SKM-1 (cell line): ENCODE measurements at regions not wholly inside any gene's neighbourhood (a gene's known extent, or its start where the extent isn't known, plus 50 kb on each side); places are given as distances from the start of the nearest gene placed in this dataset.
"Not testable (repeated sequence)": the region's sequence is repeated elsewhere in the genome, so short reads cannot be mapped to it uniquely, and the experiment has no call there.

Experiments used
- DNase-seq: peaks from one replicate; lab custom pipeline; 2025; ENCODE audit not compliant: unreplicated experiment; lab: John Stamatoyannopoulos, UW

DNA sequence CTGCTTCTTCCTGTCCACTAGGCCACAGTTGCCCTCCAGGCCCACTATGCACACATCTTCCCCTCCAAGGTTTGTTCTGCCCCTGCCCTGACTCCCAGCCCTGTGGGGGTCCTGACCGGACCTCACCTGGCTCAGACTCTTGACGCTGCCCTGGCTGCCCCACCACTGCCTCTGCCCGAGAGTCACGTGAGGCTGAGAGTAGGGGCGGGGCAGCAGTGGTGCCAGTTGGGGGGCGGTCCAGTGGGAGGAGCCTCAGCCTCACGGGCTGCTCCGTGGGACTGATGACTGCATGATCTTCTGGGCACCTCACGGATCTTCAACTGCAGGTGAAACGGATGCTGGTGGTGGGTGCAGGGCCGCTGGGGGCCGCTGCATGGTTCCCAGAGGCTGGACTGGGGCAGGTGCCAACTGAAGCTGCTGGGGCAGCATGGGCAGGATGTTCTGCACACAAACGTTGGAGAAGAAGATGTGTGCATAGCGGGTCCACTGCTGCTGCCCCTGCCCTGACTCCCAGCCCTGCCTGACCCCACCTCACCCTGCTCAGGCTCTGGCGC, 77.6 kb downstream of the HHIPL2 start:
- not testable (repeated sequence) for DNase-seq

GRCh38 chr1:222466150-222466865, 81.6 kb downstream of the HHIPL2 start:
- no peak for DNase-seq

- peak; percentile 94 for DNase-seq
Observed at GRCh38 chr1:222465211-222466041, 82.5 kb downstream of the HHIPL2 start.

- peak; percentile 63 for DNase-seq
Observed at GRCh38 chr1:222464841-222465210, 83.1 kb downstream of the HHIPL2 start.

DNA sequence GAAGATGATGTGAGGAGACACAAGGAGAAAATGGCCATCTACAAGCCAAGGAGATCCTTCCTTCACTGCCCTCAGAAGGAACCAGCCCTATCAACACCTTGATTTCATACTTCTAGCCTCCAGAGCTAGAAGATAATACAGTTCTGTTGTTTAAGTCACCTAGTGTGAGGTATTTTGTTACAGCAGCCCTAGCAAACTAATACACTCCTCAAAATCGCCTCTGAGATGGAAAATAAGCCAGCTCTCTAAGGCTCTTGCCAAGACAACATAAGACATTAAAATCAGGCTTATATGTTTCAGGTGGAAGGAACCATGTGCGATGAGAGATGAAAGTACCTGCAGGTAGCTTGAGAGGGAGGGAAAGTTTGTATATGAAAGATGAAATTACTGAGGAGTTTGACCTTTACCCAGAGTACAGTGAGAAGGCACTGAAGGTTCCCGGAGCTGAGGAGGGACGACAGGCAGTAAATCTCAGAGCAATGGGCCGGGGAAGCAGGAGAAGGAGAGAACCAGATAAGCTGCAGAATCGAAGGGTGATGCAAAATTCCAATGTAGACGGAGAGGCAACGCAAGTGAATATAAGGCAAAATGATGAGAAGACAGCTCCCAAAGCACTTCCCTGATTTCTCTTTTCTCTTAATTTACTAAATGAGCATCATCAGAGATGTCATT, 84.7 kb downstream of the HHIPL2 start:
- DNase-seq = no peak

DNA sequence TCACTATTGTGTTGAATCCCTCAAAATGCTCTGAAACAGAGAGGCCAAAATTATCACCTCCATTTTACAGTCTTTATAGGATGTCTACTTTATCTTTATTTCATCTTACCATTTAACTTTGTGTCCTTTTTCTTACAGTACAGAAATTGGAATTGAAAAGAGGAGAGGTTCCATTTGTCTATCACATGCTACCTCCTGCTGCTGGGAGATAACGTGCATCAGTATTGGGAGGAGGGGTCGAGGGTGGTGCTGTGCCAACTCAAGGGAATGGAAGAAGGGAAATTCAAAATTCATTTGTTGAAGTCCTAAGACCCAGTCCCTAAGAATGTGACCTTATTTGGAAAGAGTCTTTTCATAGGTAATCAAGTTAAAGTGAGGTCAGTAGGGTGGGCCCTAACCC, 85.3 kb downstream of the HHIPL2 start:
- DNase-seq = no peak

DNA sequence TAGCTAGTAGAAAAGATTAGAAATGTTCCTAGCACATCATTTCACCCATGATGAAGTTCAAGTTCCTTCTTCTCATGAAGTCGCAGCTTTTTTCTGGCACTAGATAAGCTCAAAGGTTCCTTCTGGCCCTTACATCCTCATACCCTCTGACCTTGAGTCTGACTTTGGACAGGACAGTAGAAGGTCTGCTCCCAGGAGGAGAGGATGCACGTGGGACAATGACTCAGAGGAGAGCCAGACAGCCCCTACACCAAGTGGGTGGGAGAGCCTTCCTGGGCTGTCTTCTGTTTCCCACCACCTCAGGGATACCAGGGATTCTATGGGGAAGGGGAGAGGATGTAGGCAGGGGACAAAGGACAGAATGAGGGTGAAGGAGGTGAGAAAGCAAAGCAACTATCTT, 86.0 kb downstream of the HHIPL2 start:
- no peak for DNase-seq

GRCh38 chr1:222459652-222460051, 88.3 kb downstream of the HHIPL2 start:
- no peak for DNase-seq

GRCh38 chr1:222457513-222457912, 90.4 kb downstream of the HHIPL2 start:
- DNase-seq = no peak

- no peak for DNase-seq
Observed at GRCh38 chr1:222457084-222457483, 90.8 kb downstream of the HHIPL2 start.

- peak; percentile 98 for DNase-seq
Observed at GRCh38 chr1:222455188-222455879, 92.6 kb downstream of the HHIPL2 start.

- DNase-seq = no peak
Observed at GRCh38 chr1:222454782-222455181, 93.1 kb downstream of the HHIPL2 start.

- no peak for DNase-seq
Observed at GRCh38 chr1:222454186-222454585, 93.7 kb downstream of the HHIPL2 start.

- DNase-seq = no peak
Observed at GRCh38 chr1:222452031-222452430, 95.9 kb downstream of the HHIPL2 start.

GRCh38 chr1:222443566-222443965, 104.3 kb downstream of the HHIPL2 start:
- no peak for DNase-seq

DNA sequence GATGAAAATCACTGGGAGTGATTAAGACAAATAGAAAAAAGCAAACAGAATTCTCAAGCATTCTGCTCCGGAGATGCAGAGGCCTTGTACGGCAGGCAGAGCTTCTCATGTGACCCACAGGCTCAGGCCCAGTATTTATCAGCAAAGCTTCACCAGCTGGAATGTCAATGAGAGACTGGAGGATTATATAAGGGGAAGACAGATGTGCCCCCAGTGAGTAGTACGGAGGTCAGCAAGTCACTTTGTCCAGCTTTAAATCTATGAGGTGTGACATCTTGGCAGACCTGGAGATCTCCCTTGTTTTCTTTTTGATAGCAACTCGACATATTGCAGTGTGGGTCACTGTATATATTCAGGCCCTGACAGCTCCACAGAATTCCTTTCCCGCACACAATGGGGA, 106.8 kb downstream of the HHIPL2 start:
- DNase-seq = no peak

- DNase-seq = no peak
Observed at GRCh38 chr1:222424826-222425225, 123.1 kb downstream of the HHIPL2 start.

GRCh38 chr1:222421380-222421779, 126.5 kb downstream of the HHIPL2 start:
- DNase-seq = no peak

DNA sequence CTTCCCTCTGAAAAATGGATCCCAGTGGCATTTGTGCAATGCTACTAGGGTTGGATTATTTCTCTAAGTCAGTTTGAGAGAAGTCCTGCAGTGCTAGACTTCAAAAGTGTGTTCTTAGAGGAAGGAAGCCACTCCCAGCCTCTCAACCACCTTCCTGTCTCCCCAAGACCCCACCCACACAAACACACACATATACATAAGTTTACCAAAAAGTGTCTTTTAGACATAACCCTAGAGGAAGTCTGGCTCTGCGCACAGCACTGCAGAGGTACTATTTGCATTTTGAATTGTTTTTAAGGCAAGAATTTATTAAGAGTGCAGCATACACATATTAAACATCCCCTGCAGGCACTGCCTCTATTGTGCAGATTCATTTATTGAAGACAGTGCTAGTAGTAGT, 127.3 kb downstream of the HHIPL2 start:
- DNase-seq = no peak

GRCh38 chr1:222418654-222419053, 129.2 kb downstream of the HHIPL2 start:
- no peak for DNase-seq

- no peak for DNase-seq
Observed at GRCh38 chr1:222417264-222417663, 130.6 kb downstream of the HHIPL2 start.
